Endothelial cell of umbilical vein (primary cell): ENCODE measurements at regions not wholly inside any gene's neighbourhood (a gene's known extent, or its start where the extent isn't known, plus 50 kb on each side); places are given as distances from the start of the nearest gene placed in this dataset.

Experiments
- EZH2 ChIP-seq: IDR thresholded peaks from 2 replicates; pipeline ENCODE4 v1.6.1; 2012; ENCODE audit warnings: borderline replicate concordance, low read depth, mild to moderate bottlenecking, moderate library complexity, low read length, inconsistent platforms; ENCODE audit not compliant: severe bottlenecking
- FOS ChIP-seq: IDR thresholded peaks from 2 replicates; pipeline ENCODE4 v1.6.1; 2011; ENCODE audit warnings: mild to moderate bottlenecking, low read length, moderate library complexity, borderline replicate concordance; ENCODE audit not compliant: insufficient read depth
- GATA2 ChIP-seq: IDR thresholded peaks from 2 replicates; pipeline ENCODE4 v1.7.0; 2011; ENCODE audit warnings: low read depth, mild to moderate bottlenecking, moderate library complexity, mixed read lengths, low read length; ENCODE audit not compliant: insufficient read length, insufficient read depth
- MYC ChIP-seq: IDR thresholded peaks from one replicate; pipeline ENCODE4 v1.6.1; 2011; ENCODE audit warnings: mild to moderate bottlenecking, low read depth, low read length
- POLR2A ChIP-seq: IDR thresholded peaks from 2 replicates; pipeline ENCODE4 v1.6.1; 2012; ENCODE audit warnings: low read depth, mild to moderate bottlenecking, control low read depth, low read length
- POLR2AphosphoS5 ChIP-seq: IDR thresholded peaks from 2 replicates; pipeline ENCODE4 v1.6.1; 2012; ENCODE audit warnings: low read depth, mild to moderate bottlenecking, control low read depth, low read length, moderate library complexity; ENCODE audit not compliant: insufficient read depth
- TF ChIP-seq, protein P1 (sequence below), 2 donors: IDR thresholded peaks; 1 replicate in 1 of 2; 2 replicates in 1 of 2; pipeline ENCODE4 v1.5.1; 2011; ENCODE audit warnings: low read length in 2 of 2, mild to moderate bottlenecking in 2 of 2, moderate library complexity in 2 of 2, control low read depth in 1 of 2, inconsistent platforms in 1 of 2, low read depth in 1 of 2; ENCODE audit not compliant: insufficient read depth in 1 of 2; ENCODE audit errors: extremely low read depth in 1 of 2
- TF ChIP-seq, protein P2 (sequence below): IDR thresholded peaks from 2 replicates; pipeline ENCODE4 v1.6.1; 2011; ENCODE audit not compliant: insufficient read depth, insufficient read length

DNA sequence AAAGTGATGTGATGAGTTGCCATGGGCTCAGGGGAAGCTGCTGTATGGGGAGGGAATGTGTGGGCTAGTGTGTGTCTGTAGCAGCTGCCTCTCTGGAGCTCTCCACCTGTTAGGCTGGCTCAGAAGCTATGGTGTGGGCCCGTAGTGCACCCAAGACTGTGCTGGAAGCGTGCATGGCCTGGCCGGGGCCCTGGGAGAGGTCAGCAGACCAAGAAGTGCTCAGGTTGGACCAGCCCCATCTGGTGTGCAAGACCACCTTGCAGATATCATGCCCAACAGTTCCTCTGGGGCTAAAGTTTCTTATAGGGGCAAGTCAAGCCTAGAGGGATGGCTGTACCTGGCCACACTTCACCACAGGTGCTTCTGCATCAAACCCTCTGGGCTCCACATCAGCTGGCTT is 274.4 kb upstream of the CCDC179 start:
- TF ChIP-seq, protein P1, sequence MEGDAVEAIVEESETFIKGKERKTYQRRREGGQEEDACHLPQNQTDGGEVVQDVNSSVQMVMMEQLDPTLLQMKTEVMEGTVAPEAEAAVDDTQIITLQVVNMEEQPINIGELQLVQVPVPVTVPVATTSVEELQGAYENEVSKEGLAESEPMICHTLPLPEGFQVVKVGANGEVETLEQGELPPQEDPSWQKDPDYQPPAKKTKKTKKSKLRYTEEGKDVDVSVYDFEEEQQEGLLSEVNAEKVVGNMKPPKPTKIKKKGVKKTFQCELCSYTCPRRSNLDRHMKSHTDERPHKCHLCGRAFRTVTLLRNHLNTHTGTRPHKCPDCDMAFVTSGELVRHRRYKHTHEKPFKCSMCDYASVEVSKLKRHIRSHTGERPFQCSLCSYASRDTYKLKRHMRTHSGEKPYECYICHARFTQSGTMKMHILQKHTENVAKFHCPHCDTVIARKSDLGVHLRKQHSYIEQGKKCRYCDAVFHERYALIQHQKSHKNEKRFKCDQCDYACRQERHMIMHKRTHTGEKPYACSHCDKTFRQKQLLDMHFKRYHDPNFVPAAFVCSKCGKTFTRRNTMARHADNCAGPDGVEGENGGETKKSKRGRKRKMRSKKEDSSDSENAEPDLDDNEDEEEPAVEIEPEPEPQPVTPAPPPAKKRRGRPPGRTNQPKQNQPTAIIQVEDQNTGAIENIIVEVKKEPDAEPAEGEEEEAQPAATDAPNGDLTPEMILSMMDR (IDR thresholded peaks at IDR 0.05; ENCODE audit: extremely low read depth in 1 of 2, insufficient read depth in 1 of 2, low read depth in 1 of 2, low read length in 2 of 2), result no peak
- no peak for TF ChIP-seq EZH2
- no peak for TF ChIP-seq FOS
- TF ChIP-seq POLR2A, result no peak
- no peak for TF ChIP-seq POLR2AphosphoS5
- TF ChIP-seq GATA2, result no peak
- TF ChIP-seq, protein P2, sequence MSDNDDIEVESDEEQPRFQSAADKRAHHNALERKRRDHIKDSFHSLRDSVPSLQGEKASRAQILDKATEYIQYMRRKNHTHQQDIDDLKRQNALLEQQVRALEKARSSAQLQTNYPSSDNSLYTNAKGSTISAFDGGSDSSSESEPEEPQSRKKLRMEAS, result no peak
- no peak for TF ChIP-seq MYC
